GM19468 (cell line): ENCODE measurements at regions not wholly inside any gene's neighbourhood (a gene's known extent, or its start where the extent isn't known, plus 50 kb on each side); places are given as distances from the start of the nearest gene placed in this dataset.

Experiments
- ATAC-seq: cut with Tn5 transposase; IDR thresholded peaks from one replicate; pipeline ENCODE4 v1.9.1; 2021; ENCODE audit warnings: mild to moderate bottlenecking, moderate library complexity, moderate number of reproducible peaks; ENCODE audit not compliant: unreplicated experiment; ENCODE audit errors: extremely low read depth

- ATAC-seq, result no peak
Measured at GRCh38 chr20:6504826-6505225, 262.7 kb upstream of the BMP2 start.

DNA sequence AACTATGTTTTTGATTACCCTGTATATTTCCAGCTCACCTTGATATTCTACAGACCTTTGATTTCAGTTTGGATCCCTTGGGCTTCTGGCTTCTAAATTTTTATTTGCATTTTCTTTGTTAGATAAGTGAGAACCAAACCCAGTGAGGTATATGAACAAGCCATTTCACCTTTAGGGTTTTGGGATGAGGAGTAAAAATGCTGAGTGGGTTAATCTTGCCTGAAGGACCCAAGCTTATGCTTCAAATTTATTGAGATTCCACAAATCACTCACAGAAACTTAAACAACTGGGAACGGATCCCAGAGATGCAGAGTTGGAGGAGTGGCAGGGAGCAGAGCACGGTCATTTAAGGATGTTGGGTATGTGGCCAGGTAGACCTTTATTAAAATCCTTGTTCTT lies 263.3 kb upstream of the BMP2 start:
- ATAC-seq, result no peak

DNA sequence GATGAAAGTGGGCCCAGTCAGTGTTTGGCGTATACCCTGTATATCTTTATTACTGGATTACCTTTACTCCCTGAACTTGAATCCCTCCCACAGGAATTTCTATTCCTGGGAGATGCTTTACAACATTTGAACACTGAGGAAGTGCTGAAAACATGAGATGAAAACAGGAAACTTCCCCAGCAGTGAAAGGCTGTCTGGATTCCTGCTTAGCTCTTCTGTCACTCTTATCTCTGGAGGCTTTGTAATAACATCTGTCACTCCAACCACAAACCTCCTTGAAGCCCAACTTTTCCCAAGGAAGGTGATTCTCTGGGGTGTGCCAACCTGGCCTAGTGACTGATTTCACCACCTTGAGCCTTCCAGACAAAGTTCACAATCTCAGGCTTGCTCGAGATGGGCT lies 264.5 kb upstream of the BMP2 start:
- no peak for ATAC-seq

GRCh38 chr20:6502219-6502618 lies 265.3 kb upstream of the BMP2 start:
- no peak for ATAC-seq

- no peak for ATAC-seq
Measured at GRCh38 chr20:6501061-6501460, 266.4 kb upstream of the BMP2 start.

DNA sequence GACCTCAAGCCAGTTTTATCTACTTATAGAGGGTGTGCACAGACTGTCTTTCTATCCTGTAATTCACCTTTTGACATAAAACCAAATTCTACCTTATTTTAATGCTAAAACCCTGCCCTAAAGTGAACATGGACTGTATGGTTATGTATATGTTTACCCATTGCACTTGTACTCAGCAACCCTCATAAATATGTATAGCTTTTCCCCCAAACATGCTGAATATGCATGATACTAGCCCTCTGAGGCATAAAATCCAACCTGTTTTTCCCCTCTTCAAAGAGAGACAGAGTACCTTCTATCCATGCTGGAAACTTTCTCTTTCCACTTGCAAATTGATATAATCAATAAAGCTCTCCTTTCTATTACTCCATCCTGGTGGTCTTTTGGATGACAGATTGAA lies 267.9 kb upstream of the BMP2 start:
- ATAC-seq, result no peak

GRCh38 chr20:6496874-6497273 lies 270.6 kb upstream of the BMP2 start:
- ATAC-seq, result no peak

GRCh38 chr20:6495907-6496306 lies 271.6 kb upstream of the BMP2 start:
- no peak for ATAC-seq

DNA sequence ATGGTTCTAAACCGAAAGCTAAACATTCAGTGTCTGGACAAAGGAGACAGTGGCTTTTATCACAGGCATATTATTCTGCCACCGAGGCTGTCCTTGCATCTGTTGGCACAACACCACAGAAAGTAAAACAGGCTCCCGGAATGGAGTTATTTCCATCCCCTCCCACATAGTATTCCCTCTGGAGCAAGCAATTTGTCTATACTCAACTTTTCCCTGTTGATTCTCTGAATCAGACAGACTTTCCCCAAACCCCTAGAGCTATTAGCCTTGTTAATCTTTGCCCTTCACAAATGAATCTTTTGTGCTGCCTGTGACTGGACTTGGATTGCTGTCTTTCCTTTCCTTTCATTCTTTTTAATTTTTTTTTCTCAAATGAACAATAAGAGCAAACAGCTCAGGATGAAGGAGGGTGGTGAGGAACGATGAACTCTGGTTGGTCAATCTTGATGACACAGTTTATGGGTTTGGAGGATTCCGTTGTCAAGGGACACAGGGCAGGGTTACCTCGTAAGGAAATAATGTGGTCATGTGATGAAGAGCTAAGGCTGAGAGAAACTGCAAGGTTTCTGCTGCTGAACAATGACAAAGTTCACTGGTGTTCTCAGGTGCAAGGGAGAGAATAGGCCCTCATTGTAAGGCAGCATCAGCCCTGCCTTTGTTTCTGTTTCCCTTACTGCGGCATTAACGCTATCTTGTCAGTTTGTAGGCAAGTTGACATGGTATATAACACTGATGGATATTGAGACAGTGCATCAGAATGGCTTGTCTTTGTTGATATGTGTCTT lies 275.0 kb upstream of the BMP2 start:
- no peak for ATAC-seq

DNA sequence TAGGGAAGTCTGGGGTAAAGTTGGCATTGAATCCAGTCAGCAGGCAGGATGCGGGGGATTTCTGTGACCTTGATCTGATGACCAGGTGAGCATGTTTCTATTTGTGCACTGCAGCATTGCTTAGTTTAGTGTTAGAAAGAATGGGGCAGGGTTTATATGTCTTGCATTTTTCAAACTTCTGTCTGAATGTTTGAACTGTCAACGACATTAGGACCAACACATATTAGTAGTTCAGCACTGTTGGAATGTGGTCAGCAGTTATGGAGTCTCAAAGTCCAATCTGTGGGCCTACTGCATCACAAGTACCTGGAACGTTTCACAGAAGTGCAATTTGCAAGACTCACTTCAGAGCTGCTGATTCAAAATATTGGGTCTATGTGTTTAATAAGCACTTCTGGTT lies 276.6 kb upstream of the BMP2 start:
- ATAC-seq, result no peak

DNA sequence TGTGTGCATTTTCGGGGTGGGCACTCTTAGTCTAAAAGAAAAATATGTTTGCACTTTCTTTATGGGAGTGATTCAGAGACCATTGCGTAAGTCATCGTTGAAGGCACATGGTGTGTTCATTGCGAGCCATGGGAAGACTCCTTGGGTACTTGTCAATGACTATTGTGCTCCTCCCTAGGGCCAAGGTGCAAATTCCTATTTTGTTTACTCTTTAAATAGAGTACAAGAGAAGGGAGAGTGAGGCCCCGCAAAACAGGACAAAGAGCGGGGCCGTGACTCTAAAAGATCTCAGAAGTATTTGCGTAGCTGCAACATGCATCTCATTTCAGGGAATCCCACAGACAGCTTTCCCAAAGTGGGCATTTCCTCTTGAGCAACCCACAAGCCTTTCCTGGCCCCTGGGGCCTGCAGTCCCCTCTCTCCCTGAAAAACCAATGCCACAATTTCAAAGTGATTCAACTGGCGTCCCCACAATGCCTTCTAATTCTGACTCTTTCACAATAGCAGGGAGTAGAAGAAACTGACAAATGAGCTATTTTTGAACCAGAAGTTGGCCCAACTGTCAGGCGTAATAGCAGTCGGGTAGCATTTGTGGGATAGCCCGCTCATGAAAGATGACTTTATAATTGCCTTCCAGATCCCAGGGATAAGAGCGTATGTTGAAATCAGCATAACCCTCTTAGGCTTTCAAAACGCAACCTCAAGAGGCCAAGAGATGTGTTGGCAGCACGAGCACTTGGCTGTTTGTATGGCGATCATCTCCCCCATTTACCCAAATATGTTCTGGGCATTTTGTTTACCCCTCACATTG lies 277.9 kb upstream of the BMP2 start:
- no peak for ATAC-seq

GRCh38 chr20:6485351-6485750 lies 282.1 kb upstream of the BMP2 start:
- ATAC-seq, result no peak

GRCh38 chr20:6483727-6484126 lies 283.8 kb upstream of the BMP2 start:
- ATAC-seq, result no peak

GRCh38 chr20:6482486-6482885 lies 285.0 kb upstream of the BMP2 start:
- ATAC-seq, result no peak

DNA sequence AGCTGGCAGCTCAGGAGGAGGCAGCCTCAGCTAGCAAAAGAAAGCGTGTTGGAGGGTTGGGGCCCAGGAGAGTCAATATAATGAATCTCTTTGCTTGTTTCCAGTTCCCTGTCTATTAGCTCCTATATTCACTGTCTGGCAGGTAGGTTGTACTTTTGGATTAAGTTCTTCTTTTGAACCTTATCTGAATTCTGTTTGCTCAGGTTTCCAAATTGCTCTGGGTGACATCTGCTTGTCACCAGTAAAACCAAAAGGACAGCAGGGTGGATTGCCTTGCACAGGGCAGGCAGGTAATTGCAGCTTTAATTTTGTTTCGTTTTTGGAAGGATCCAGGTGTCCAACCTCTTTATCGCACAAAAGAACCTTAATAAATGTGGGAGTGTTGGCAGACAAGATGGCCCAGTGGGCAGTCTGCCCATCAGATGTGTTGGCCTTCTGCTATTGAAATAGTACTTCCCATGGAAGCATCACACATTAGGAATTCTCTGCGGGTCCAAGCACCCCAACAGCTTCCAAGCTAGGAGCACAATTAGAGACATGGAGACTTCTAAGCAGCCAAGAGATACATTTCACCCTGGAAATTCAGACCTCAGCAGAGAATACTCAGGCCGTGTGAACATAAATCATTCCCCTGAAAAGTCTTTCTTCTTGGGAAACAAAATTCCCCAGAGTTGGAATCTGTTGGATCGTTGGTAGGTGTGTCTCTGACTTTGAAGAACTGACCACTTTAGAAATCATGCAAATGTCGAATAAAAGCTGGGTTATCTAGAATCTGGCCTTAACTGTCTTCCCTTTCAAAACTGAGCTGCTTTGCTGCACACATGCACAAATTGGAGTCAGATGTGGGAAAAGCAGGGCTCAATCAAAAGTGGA lies 286.9 kb upstream of the BMP2 start:
- no peak for ATAC-seq

GRCh38 chr20:6473197-6473596 lies 294.3 kb upstream of the BMP2 start:
- no peak for ATAC-seq

DNA sequence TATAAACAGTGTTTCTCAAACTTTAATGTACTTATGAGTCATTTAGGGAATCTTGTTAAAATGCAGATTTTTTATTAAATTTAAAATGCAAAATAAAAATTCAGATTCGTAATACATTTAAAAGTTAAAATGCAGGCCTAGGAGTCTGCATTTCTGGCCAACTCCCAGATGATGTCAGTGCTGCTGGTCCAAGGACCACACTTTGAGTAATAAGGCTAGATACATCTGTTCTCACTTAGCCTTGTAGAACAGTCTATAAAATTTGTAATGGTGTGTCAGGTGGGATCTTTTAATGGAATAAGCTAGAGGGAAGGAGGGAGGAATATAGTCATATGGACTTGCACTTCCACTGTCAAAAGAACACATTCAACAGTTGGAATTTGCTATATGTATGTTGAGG lies 295.6 kb upstream of the BMP2 start:
- ATAC-seq, result no peak

DNA sequence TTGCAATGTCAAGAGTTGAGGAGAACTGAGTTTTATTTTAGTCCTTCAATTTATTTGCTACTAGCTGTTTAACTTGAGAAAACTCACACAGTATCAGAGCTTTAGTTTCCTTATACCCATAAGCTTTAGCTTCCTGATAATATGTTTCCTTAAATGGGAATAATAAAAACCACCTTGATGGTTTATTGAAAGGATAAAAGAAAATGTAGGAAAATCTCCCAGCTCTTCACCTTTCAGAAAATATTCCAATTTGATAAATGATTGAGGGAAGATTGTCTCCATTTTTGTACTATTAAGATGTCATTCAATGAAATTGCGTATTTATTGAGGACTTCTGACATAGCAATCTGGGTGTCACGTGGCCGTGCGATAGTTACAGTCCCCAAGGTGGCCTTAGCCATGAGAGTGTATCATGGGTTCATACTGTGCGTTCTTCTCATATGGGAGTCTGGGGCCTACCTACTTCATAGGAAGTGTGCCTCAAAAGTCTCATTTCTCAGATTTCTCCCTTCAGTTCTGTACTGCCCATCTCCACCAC lies 296.3 kb upstream of the BMP2 start:
- no peak for ATAC-seq

- no peak for ATAC-seq
Measured at GRCh38 chr20:6469695-6470094, 297.8 kb upstream of the BMP2 start.

DNA sequence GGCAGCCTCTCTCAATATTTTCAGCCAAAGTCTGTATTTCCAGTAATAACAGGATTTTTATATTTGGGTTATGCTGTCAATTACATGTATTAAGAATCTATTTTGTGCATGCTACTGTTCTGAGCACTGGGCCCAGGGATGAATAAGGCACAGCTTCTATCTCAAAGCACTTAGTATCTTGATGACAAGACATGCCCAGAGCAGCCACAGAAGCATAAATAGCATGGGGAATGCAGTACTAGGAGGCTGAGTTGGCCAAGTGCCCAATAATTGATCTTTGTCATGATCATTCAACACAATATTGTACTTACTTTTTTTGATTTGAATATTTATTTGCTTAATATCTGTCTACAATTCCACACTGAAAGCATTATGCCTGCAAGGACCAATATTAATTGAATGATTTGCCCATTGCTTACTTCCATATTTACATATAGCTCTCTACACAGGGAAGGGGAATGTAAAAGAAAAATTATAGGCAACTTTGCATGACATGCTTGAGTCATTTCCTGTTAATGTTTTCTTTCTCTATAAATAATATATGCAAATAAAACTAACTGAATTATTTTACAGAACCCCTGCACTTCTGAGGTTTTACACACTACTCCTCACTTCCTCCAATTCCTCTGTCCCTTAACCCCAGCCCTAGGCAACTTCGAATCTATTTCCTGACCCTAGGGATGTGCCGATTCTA lies 298.9 kb upstream of the BMP2 start:
- no peak for ATAC-seq
